ENCODE measurements at regions not wholly inside any gene's neighbourhood (a gene's known extent, or its start where the extent isn't known, plus 50 kb on each side); places are given as distances from the start of the nearest gene placed in this dataset.
"Not testable (repeated sequence)": the region's sequence is repeated elsewhere in the genome, so short reads cannot be mapped to it uniquely, and the experiment has no call there.

GRCh38 chr2:210782222-210782621 lies 225.8 kb downstream of the CPS1 start:
- no peak overlapping the region for H2AFZ ChIP-seq (ENCODE audit: low read depth, low read length, poor library complexity, severe bottlenecking)
- intact Hi-C loops (cut with micrococcal nuclease) = no loop called here
- no peak overlapping the region for H3K4me3 ChIP-seq (replicated peaks in 1 of 2; ENCODE audit: low read depth in 1 of 2, low read length in 2 of 2)
- CTCF ChIA-PET = no interaction called here
- no peaks in the 10 kb centered on the region for H3K79me2 ChIP-seq (ENCODE audit: insufficient read depth, low read length)
- POLR2A ChIA-PET = no interaction called here
- no peak overlapping the region for H3K9ac ChIP-seq (ENCODE audit: low read length)
- DNase-seq (ENCODE audit: low read depth, low spot score) (no peak), ATAC-seq (no peak)
- H3K9me3 ChIP-seq (ENCODE audit: control insufficient read depth in 1 of 2, insufficient read depth in 1 of 2, low read depth in 1 of 2, low read length in 2 of 2) = no peaks in the 10 kb centered on the region
- RAD21 ChIA-PET (ENCODE audit: low non-redundant PET in 1 of 2, low total read pairs in 2 of 2, uncharacterized antibody in 2 of 2, unreplicated experiment in 2 of 2) = no interaction called here
- H3K27ac ChIP-seq (ENCODE audit: low read depth, low read length) = no peak overlapping the region
- H3K9me2 ChIP-seq (ENCODE audit: insufficient read depth) = no peaks in the 10 kb centered on the region
- H3K36me3 ChIP-seq (ENCODE audit: control insufficient read depth in 1 of 2, insufficient read depth in 2 of 2, low read length in 2 of 2) = no peaks in the 10 kb centered on the region
- no peaks in the 10 kb centered on the region for H4K20me1 ChIP-seq (ENCODE audit: insufficient read depth)
- H3K4me2 ChIP-seq (ENCODE audit: low read length) = no peak overlapping the region
- TF ChIP-seq TCF7L2 (IDR thresholded peaks at IDR 0.05; ENCODE audit: borderline replicate concordance, extremely low read depth, insufficient read depth, insufficient read length) (no peak), POLR2A (IDR thresholded peaks at IDR 0.05; ENCODE audit: borderline replicate concordance, extremely low read depth, insufficient read depth, insufficient read length) (no peak), SP1 (IDR thresholded peaks at IDR 0.05; ENCODE audit: low read depth) (no peak), RAD21 (IDR thresholded peaks at IDR 0.05; ENCODE audit: low read depth) (no peak), CEBPB (IDR thresholded peaks at IDR 0.05; ENCODE audit: low read depth) (no peak), FOSL1 (IDR thresholded peaks at IDR 0.05; ENCODE audit: low read depth) (no peak), JUND (IDR thresholded peaks at IDR 0.05) (no peak), ELF1 (IDR thresholded peaks at IDR 0.05; ENCODE audit: borderline replicate concordance, low read depth) (no peak)
- no peaks in the 10 kb centered on the region for H3K27me3 ChIP-seq (ENCODE audit: insufficient read depth, low read length)
- H3K4me1 ChIP-seq (ENCODE audit: control insufficient read depth in 1 of 2, insufficient read depth in 2 of 2, low read length in 2 of 2) = no peaks in the 10 kb centered on the region
- no TSS peak for BruUV-seq (replicated peaks)

- BruUV-seq (replicated peaks) = not testable (repeated sequence)
Observed at GRCh38 chr2:210787831-210788230, 231.4 kb downstream of the CPS1 start.

More at GRCh38 chr2:210787831-210788230, 231.4 kb downstream of the CPS1 start:
- H3K4me1 ChIP-seq (ENCODE audit: control insufficient read depth in 1 of 2, insufficient read depth in 2 of 2, low read length in 2 of 2); RAD21 ChIA-PET (ENCODE audit: low non-redundant PET in 1 of 2, low total read pairs in 2 of 2, uncharacterized antibody in 2 of 2, unreplicated experiment in 2 of 2); H4K20me1 ChIP-seq (ENCODE audit: insufficient read depth); H3K4me3 ChIP-seq (replicated peaks in 1 of 2; ENCODE audit: low read depth in 1 of 2, low read length in 2 of 2); DNase-seq (ENCODE audit: low read depth, low spot score); CTCF ChIA-PET; POLR2A ChIA-PET; H3K9me3 ChIP-seq (ENCODE audit: control insufficient read depth in 1 of 2, insufficient read depth in 1 of 2, low read depth in 1 of 2, low read length in 2 of 2); H3K9ac ChIP-seq (ENCODE audit: low read length); H3K27me3 ChIP-seq (ENCODE audit: insufficient read depth, low read length); H3K79me2 ChIP-seq (ENCODE audit: insufficient read depth, low read length); H2AFZ ChIP-seq (ENCODE audit: low read depth, low read length, poor library complexity, severe bottlenecking); H3K9me2 ChIP-seq (ENCODE audit: insufficient read depth); H3K4me2 ChIP-seq (ENCODE audit: low read length); H3K27ac ChIP-seq (ENCODE audit: low read depth, low read length); intact Hi-C loops (cut with micrococcal nuclease); ATAC-seq; H3K36me3 ChIP-seq (ENCODE audit: control insufficient read depth in 1 of 2, insufficient read depth in 2 of 2, low read length in 2 of 2): not testable (repeated sequence)

Data from HCT116 (cell line).